Muscle layer of colon (tissue), 2 donors: ENCODE measurements at regions not wholly inside any gene's neighbourhood (a gene's known extent, or its start where the extent isn't known, plus 50 kb on each side); places are given as distances from the start of the nearest gene placed in this dataset.

ENCODE experiments used
- H3K27ac ChIP-seq: one replicate; pipeline ENCODE4 v1.7.0; 2013; ENCODE audit warnings: low read depth, mild to moderate bottlenecking, low read length, moderate library complexity
- H3K27me3 ChIP-seq, 2 donors: one replicate each; pipeline ENCODE4 v1.7.0; 2013; ENCODE audit warnings: low read length in 2 of 2, mild to moderate bottlenecking in 2 of 2; ENCODE audit not compliant: insufficient read depth in 2 of 2, control insufficient read depth in 1 of 2
- H3K36me3 ChIP-seq: one replicate; pipeline ENCODE4 v1.7.0; 2013; ENCODE audit warnings: mild to moderate bottlenecking, low read length; ENCODE audit not compliant: insufficient read depth
- H3K4me1 ChIP-seq: one replicate; pipeline ENCODE4 v1.7.0; 2013; ENCODE audit warnings: mild to moderate bottlenecking, low read length; ENCODE audit not compliant: insufficient read depth
- H3K4me3 ChIP-seq, 2 donors: one replicate each; pipeline ENCODE4 v1.7.0; 2013; ENCODE audit warnings: low read length in 2 of 2, low read depth in 1 of 2, mild to moderate bottlenecking in 1 of 2, moderate library complexity in 1 of 2
- H3K9ac ChIP-seq: one replicate; pipeline ENCODE4 v1.7.0; 2013; ENCODE audit warnings: low read length
- H3K9me3 ChIP-seq: one replicate; pipeline ENCODE4 v1.7.0; 2013; ENCODE audit warnings: mild to moderate bottlenecking, low read length
- donor health status: abdominal sarcoma.
- donor health status: Adenocarcinoma of cecum.

DNA sequence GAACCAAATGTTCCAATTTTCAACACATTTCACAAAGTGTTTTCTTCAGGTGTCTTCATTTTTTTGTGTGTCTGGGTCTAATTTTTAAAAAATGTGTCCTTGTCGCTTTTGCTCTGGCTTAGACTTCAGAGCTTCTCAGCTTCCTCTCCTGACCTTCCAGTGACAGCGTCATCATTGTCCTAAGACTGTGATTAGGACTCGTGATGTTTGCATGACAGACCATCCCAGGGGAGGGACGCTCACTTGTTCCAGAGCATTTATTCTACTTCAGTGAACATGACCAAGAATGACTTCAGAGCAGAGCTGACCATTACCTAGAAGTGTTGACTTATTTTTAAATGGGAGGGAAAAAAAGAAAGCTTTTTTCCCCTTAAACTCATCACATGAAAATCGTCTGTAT, 591.9 kb downstream of the IRS1 start:
- Histone ChIP-seq H3K27ac (no peak overlapping the region), H3K9ac (no peak overlapping the region), H3K27me3 (no peaks in the 10 kb centered on the region)

DNA sequence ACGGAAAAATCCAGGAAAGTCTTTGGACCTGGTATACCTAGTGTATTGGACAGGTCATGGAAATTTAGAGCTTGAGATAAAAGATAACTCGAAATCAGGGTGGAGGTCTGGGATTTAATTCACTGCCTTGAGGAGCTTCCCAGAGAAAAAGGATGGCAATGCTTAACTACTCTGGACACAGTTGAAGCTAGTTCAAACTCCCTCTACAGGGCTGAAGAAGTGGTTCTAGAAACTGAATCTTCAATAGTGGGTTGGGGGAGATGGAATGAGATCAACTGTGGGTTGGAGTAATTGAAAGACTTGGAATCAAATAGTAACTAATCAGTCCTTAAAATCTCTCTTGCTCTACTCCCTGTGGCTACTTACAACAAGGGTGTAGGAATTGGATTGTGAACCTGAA, 600.1 kb downstream of the IRS1 start:
- Histone ChIP-seq H3K4me3 (no peak overlapping the region), H3K4me1 (no peaks in the 10 kb centered on the region), H3K27me3 (no peaks in the 10 kb centered on the region), H3K9ac (no peak overlapping the region), H3K9me3 (no peaks in the 10 kb centered on the region), H3K27ac (no peak overlapping the region), H3K36me3 (no peaks in the 10 kb centered on the region)

More for the DNA sequence above, 591.9 kb downstream of the IRS1 start:
- Histone ChIP-seq H3K4me1 (no peaks in the 10 kb centered on the region), H3K36me3 (no peaks in the 10 kb centered on the region), H3K9me3 (no peaks in the 10 kb centered on the region), H3K4me3 (no peak overlapping the region)

DNA sequence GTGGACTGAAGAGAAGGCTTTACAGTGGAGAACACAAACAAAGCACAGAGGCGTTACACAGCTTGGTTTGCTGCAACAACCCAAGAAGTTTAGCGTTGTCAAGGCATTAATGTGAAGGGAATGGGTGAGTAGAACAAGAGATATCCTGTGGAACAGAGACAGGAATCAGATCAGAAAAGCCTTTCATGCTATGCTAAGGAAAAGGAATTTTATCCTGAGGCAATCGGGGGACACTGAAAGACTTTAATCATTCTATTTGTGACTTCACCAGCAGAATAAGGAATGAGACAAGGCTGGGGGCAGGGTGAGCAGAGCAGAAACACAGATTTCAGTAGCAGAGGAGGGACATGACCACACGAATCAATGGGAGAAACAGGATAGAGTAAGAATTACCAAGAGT, 600.7 kb downstream of the IRS1 start:
- Histone ChIP-seq H3K9me3 (no peaks in the 10 kb centered on the region), H3K4me3 (no peak overlapping the region), H3K36me3 (no peaks in the 10 kb centered on the region), H3K9ac (no peak overlapping the region), H3K27ac (no peak overlapping the region), H3K4me1 (no peaks in the 10 kb centered on the region), H3K27me3 (no peaks in the 10 kb centered on the region)

DNA sequence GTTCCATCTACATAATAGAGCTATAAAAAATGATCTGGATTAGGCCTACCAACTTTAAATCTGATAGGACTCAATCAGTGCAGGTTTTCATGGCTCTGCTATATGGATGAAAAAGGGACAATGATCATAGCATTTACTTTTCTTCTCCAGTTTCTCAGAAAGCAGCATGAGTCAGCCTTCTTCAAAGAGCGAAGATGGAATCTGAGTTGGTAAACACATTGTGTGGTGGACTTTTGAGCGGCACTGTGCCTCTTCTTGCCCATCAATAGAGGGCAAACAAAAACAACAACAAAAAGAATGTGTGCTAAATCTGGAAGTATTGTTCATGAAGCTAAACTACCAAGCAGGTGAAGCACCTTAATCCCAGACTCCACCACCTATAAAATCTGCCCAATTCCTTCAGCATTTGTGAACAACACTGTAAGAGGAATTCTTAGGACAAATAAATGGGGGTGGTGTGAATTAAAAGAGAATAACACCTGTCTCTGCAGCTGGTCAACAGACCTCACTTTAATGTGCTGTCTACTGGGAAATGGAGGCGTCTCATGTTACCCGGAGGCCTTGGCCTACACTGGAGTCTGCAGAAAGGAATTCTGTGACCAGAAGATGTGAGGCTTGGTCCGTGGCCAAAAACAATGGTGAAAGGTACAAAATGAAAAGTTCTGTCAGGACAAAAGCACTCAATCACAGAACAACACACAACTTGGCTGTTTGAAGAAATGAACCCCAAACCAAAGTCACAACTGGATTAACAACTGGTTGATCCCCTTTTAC, 609.0 kb downstream of the IRS1 start:
- H3K4me3 ChIP-seq, result no peak overlapping the region
- H3K36me3 ChIP-seq, result no peaks in the 10 kb centered on the region
- H3K27ac ChIP-seq, result no peak overlapping the region
- H3K9ac ChIP-seq, result no peak overlapping the region
- H3K4me1 ChIP-seq, result peaks cover 24% of the 10 kb centered on the region
- H3K9me3 ChIP-seq, result no peaks in the 10 kb centered on the region
- H3K27me3 ChIP-seq, result no peaks in the 10 kb centered on the region

DNA sequence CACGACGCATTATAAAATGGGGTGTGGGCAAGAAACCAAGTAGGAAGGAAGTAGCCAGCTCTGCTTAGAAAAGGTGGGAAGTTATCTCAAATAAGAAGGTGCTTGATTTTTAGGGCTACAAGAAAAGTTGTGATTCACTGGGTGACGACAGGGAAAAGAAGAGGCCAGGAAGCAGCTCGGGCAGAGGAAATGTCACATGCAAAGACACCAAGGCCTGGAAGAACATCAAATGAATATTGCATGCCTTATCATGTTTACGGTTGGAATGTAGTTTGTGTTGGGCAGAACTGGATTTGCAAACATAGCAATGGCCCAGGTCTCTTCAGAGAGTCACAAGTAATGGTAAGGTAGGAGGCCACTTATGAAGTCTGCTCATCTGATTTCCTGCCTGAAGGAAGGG, 610.6 kb downstream of the IRS1 start:
- H3K27me3 ChIP-seq, result no peaks in the 10 kb centered on the region
- no peak overlapping the region for H3K9ac ChIP-seq
- no peaks in the 10 kb centered on the region for H3K36me3 ChIP-seq
- H3K9me3 ChIP-seq, result no peaks in the 10 kb centered on the region
- H3K4me1 ChIP-seq, result peaks cover 38% of the 10 kb centered on the region
- H3K27ac ChIP-seq, result no peak overlapping the region
- H3K4me3 ChIP-seq, result no peak overlapping the region

DNA sequence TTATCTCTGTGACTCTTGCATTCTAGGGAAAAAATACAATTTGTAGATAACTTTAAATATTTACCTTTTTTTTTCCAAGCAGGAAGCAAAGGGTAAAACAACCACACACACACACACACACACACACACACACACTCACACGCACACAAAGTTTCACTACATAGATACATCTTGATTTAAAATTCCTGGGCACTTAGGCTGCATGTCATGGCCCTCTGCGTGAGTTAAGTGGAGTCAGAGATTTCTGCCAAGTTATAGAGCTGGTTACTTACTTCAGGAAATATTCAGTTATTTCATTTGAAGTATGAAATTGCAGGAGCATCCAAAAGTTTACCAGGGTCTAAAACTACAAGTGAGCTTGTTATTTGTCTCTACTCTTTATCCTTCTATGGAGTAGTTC, 612.0 kb downstream of the IRS1 start:
- no peaks in the 10 kb centered on the region for H3K9me3 ChIP-seq

DNA sequence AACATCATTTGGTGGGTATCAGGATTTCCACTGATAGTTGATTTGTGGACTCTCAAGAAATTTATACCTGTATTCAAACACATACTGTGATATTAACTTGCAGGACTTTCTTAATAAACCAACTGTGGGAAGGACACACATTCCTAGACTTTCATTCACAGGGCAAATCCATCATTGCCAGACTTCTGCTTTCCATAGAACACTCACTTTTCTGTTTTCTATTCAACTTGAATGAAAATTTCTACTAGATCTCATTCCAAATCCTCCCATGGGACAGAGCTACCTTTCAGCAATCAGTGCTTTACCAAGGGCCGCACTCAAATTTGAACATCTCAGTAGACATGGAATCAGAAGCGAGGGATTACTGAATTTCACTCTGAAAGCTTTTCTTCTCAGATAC, 612.5 kb downstream of the IRS1 start:
- Histone ChIP-seq H3K9me3 (no peaks in the 10 kb centered on the region), H3K27ac (peak overlapping the region; percentile 6), H3K9ac (no peak overlapping the region), H3K4me3 (no peak overlapping the region), H3K27me3 (no peaks in the 10 kb centered on the region), H3K36me3 (no peaks in the 10 kb centered on the region), H3K4me1 (peaks cover 38% of the 10 kb centered on the region)

More for the DNA sequence above, 612.0 kb downstream of the IRS1 start:
- H3K27ac ChIP-seq, result peak overlapping the region; percentile 6
- no peak overlapping the region for H3K4me3 ChIP-seq
- peaks cover 38% of the 10 kb centered on the region for H3K4me1 ChIP-seq
- no peaks in the 10 kb centered on the region for H3K36me3 ChIP-seq
- no peak overlapping the region for H3K9ac ChIP-seq
- no peaks in the 10 kb centered on the region for H3K27me3 ChIP-seq

DNA sequence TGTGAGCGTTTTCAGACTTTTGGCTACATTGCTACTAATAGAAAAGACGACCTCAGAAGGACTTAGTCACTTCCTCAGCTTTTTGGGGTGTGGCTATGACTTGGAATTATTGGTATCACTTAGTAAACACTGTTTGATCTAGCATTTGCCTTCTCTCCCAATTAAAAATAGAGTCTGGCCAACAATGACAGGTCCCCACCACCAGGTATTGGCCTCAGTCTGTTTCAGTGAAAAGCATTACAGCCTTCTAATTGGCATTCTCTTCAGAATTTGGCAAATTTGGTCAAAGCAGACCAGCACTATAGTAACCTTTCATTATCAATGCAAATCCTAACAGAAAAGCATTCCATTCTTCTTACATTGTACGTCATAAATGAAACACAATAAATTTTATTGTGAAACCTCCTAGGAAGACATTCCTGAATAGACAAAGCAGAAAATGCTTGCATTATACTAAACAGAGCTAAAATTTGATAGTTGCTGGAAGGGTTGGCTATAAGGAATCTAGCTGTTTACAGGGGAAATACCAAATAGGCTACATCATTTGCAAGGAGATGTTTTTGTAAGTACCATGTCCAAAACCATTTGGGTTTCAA, 613.9 kb downstream of the IRS1 start:
- no peaks in the 10 kb centered on the region for H3K27me3 ChIP-seq
- no peaks in the 10 kb centered on the region for H3K36me3 ChIP-seq
- no peak overlapping the region for H3K9ac ChIP-seq
- no peaks in the 10 kb centered on the region for H3K9me3 ChIP-seq
- H3K4me1 ChIP-seq, result peaks cover 38% of the 10 kb centered on the region
- H3K4me3 ChIP-seq, result peak overlapping the region in 1 of 2 donors; percentile 12
- peak overlapping the region; percentile 56 for H3K27ac ChIP-seq

DNA sequence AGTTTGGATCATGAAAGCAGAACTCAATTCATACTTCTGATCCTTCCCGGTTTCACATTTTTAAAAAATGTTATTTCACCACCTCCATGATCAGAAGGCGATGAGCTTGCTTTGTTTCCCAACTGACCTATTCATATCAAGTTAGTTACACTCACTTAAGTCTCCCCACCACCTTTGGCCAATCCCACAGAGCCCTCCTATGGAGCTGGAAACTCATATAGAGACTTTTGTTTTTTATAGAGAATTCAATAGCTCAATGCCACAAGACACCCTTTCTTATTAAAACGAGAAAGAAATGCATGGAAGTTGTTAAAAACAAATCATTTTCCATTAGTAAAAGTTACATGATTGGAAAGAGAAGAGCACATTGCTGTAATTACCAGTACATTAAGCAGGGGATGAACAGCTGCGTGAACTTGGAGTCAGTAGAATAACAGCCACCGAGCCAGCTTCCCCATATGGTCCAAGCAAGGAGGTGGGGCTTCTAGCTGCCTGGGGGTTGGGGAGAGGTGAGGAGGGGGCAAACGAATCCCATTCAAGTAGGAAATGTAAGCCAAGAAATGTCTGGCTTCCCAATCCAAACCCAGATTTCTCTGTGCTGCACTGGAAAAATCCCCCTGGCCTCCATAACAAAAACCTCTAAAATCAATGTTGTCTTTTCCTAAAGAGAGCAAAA, 614.5 kb downstream of the IRS1 start:
- peaks cover 38% of the 10 kb centered on the region for H3K4me1 ChIP-seq
- no peaks in the 10 kb centered on the region for H3K9me3 ChIP-seq
- H3K4me3 ChIP-seq, result peak overlapping the region in 1 of 2 donors; percentile 12
- H3K9ac ChIP-seq, result no peak overlapping the region
- peak overlapping the region; percentile 56 for H3K27ac ChIP-seq
- no peaks in the 10 kb centered on the region for H3K36me3 ChIP-seq
- H3K27me3 ChIP-seq, result no peaks in the 10 kb centered on the region

DNA sequence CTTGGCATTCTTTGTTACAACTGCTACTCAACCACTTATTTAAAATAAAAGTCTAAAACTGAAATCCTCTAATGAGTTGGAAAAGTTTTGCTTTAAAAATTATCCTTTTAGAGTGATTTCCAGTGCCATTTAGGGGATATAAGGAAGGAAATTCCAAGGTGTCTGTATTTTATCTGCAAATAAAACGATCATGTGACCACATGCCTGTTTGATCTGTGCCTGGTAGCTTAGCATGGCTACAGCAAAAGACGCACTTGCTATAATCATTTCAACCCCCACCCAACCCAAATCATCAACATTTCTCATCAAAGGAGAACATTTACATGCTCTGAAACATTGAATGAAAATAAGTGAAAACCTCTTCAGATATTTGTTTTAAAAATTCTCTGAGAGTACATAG, 615.1 kb downstream of the IRS1 start:
- no peak overlapping the region for H3K9ac ChIP-seq
- no peaks in the 10 kb centered on the region for H3K36me3 ChIP-seq
- peaks cover 38% of the 10 kb centered on the region for H3K4me1 ChIP-seq
- no peaks in the 10 kb centered on the region for H3K9me3 ChIP-seq
- no peak overlapping the region for H3K27ac ChIP-seq
- H3K27me3 ChIP-seq, result no peaks in the 10 kb centered on the region
- no peak overlapping the region for H3K4me3 ChIP-seq

DNA sequence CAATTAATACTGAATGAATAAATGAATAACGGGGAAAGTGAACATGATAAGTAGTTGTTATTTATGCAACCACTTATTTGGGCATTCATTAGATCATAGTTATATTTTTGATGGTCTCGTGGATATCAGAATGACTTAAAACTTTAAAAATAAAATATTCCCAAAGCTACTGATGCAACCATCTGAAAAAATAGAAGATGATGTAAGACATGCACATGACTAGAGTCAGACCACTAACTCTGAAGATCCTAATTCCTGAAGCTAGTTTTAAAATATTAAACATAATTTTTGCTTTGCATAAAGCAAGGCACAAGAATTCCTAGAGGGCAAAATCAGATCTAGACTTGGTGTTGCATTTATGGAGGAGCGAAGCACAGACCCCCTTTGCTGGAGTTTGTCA, 616.1 kb downstream of the IRS1 start:
- peaks cover 3% of the 10 kb centered on the region for H3K9me3 ChIP-seq
- H3K27ac ChIP-seq, result no peak overlapping the region
- H3K4me3 ChIP-seq, result no peak overlapping the region

More for the DNA sequence above, 616.1 kb downstream of the IRS1 start:
- Histone ChIP-seq H3K9ac (no peak overlapping the region), H3K36me3 (no peaks in the 10 kb centered on the region), H3K4me1 (peaks cover 38% of the 10 kb centered on the region), H3K27me3 (no peaks in the 10 kb centered on the region)
